Neutrophil (primary cell): ENCODE measurements at regions not wholly inside any gene's neighbourhood (a gene's known extent, or its start where the extent isn't known, plus 50 kb on each side); places are given as distances from the start of the nearest gene placed in this dataset.

Source experiments
- H3K27ac ChIP-seq: fragments of 200-600 bp; sonication (generic); 2 replicates; pipeline ENCODE4 v1.5.1; 2016; ENCODE audit warnings: mild to moderate bottlenecking, moderate library complexity
- H3K27me3 ChIP-seq: fragments of 200-600 bp; sonication (generic); 2 replicates; pipeline ENCODE4 v1.6.0; 2016; ENCODE audit warnings: mild to moderate bottlenecking
- H3K36me3 ChIP-seq: fragments of 200-600 bp; sonication (generic); 2 replicates; pipeline ENCODE4 v1.5.1; 2017
- H3K4me1 ChIP-seq, 2 experiments: fragments of 200-600 bp in 1 of 2; sonication (generic) in 1 of 2; 1 replicate in 1 of 2; 2 replicates in 1 of 2; pipeline versions ENCODE4 v1.5.1 to v1.6.1; 2013 to 2016; ENCODE audit warnings: low read depth in 1 of 2, low read length in 1 of 2, mild to moderate bottlenecking in 1 of 2, moderate library complexity in 1 of 2; ENCODE audit not compliant: control insufficient read depth in 1 of 2, insufficient read depth in 1 of 2
- H3K4me3 ChIP-seq, 2 experiments: fragments of 200-600 bp in 1 of 2; sonication (generic) in 1 of 2; 1 replicate in 1 of 2; 2 replicates in 1 of 2; pipeline ENCODE4 v1.5.1; 2013 to 2016; ENCODE audit warnings: low read depth in 1 of 2, low read length in 1 of 2, mild to moderate bottlenecking in 1 of 2, moderate library complexity in 1 of 2
- H3K9me3 ChIP-seq: fragments of 200-600 bp; sonication (generic); 2 replicates; pipeline ENCODE4 v1.5.1; 2016
- CTCF ChIP-seq: fragments of 200-600 bp; sonication (generic); IDR thresholded peaks from 2 replicates; pipeline ENCODE4 v1.5.1; 2016; ENCODE audit warnings: antibody characterized with exemption

GRCh38 chrX:68998716-68999115 is 166.5 kb downstream of the PJA1 start:
- Histone ChIP-seq H3K9me3 (no peaks in the 10 kb centered on the region), H3K36me3 (no peaks in the 10 kb centered on the region), H3K4me3 (no peak overlapping the region), H3K4me1 (no peaks in the 10 kb centered on the region), H3K27me3 (no peaks in the 10 kb centered on the region), H3K27ac (no peak overlapping the region)
- no peak for TF ChIP-seq CTCF

GRCh38 chrX:68997911-68998310 is 167.3 kb downstream of the PJA1 start:
- H3K9me3 ChIP-seq: no peaks in the 10 kb centered on the region
- no peak overlapping the region for H3K4me3 ChIP-seq
- no peaks in the 10 kb centered on the region for H3K36me3 ChIP-seq
- H3K27ac ChIP-seq: no peak overlapping the region
- H3K27me3 ChIP-seq: no peaks in the 10 kb centered on the region
- H3K4me1 ChIP-seq: no peaks in the 10 kb centered on the region
- no peak for TF ChIP-seq CTCF

GRCh38 chrX:68997511-68997910 is 167.7 kb downstream of the PJA1 start:
- H3K4me3 ChIP-seq: no peak overlapping the region
- H3K27ac ChIP-seq: no peak overlapping the region
- no peaks in the 10 kb centered on the region for H3K36me3 ChIP-seq
- no peaks in the 10 kb centered on the region for H3K4me1 ChIP-seq
- H3K9me3 ChIP-seq: no peaks in the 10 kb centered on the region
- H3K27me3 ChIP-seq: no peaks in the 10 kb centered on the region
- TF ChIP-seq CTCF: no peak

GRCh38 chrX:68995780-68996551 is 167.1 kb downstream of the EFNB1 start:
- Histone ChIP-seq H3K9me3 (no peaks in the 10 kb centered on the region), H3K4me3 (no peak overlapping the region)

GRCh38 chrX:68995386-68995779 is 166.6 kb downstream of the EFNB1 start:
- no peaks in the 10 kb centered on the region for H3K9me3 ChIP-seq
- no peak overlapping the region for H3K4me3 ChIP-seq
- H3K36me3 ChIP-seq: no peaks in the 10 kb centered on the region
- no peaks in the 10 kb centered on the region for H3K27me3 ChIP-seq
- no peak overlapping the region for H3K27ac ChIP-seq
- no peak for TF ChIP-seq CTCF
- no peaks in the 10 kb centered on the region for H3K4me1 ChIP-seq

More at GRCh38 chrX:68995780-68996551, 167.1 kb downstream of the EFNB1 start:
- Histone ChIP-seq H3K27ac (no peak overlapping the region), H3K4me1 (no peaks in the 10 kb centered on the region), H3K27me3 (no peaks in the 10 kb centered on the region), H3K36me3 (no peaks in the 10 kb centered on the region)
- TF ChIP-seq CTCF: no peak
